ENCODE measurements at regions not wholly inside any gene's neighbourhood (a gene's known extent, or its start where the extent isn't known, plus 50 kb on each side); places are given as distances from the start of the nearest gene placed in this dataset.
"Not testable (repeated sequence)": the region's sequence is repeated elsewhere in the genome, so short reads cannot be mapped to it uniquely, and the experiment has no call there.

- no peak for DNase-seq
Measured at GRCh38 chr13:65787082-65787481, 1443.1 kb downstream of the PCDH9 start.

- no peak for DNase-seq
Measured at GRCh38 chr13:65784088-65784816, 1445.9 kb downstream of the PCDH9 start.

- DNase-seq, result no peak
Measured at GRCh38 chr13:65783383-65783782, 1446.8 kb downstream of the PCDH9 start.

GRCh38 chr13:65771704-65772313, 1458.3 kb downstream of the PCDH9 start:
- not testable (repeated sequence) for DNase-seq

GRCh38 chr13:65768545-65768944, 1461.6 kb downstream of the PCDH9 start:
- no peak for DNase-seq

GRCh38 chr13:65763811-65764210, 1466.3 kb downstream of the PCDH9 start:
- DNase-seq, result no peak

GRCh38 chr13:65762012-65762411, 1468.1 kb downstream of the PCDH9 start:
- DNase-seq, result no peak

- DNase-seq, result no peak
Measured at GRCh38 chr13:65756071-65756671, 1474.0 kb downstream of the PCDH9 start.

- DNase-seq, result no peak
Measured at GRCh38 chr13:65748227-65748626, 1481.9 kb downstream of the PCDH9 start.

- no peak for DNase-seq
Measured at GRCh38 chr13:65746406-65746921, 1483.7 kb downstream of the PCDH9 start.

- no peak for DNase-seq
Measured at GRCh38 chr13:65744836-65745235, 1485.3 kb downstream of the PCDH9 start.

- no peak for DNase-seq
Measured at GRCh38 chr13:65733110-65733509, 1497.0 kb downstream of the PCDH9 start.

GRCh38 chr13:65727070-65727469, 1503.1 kb downstream of the PCDH9 start:
- no peak for DNase-seq

GRCh38 chr13:65725006-65725405, 1505.1 kb downstream of the PCDH9 start:
- no peak for DNase-seq

- DNase-seq, result no peak
Measured at GRCh38 chr13:65724226-65724625, 1505.9 kb downstream of the PCDH9 start.

GRCh38 chr13:65722506-65722905, 1507.6 kb downstream of the PCDH9 start:
- no peak for DNase-seq

GRCh38 chr13:65719831-65720230, 1510.3 kb downstream of the PCDH9 start:
- no peak for DNase-seq

- DNase-seq, result no peak
Measured at GRCh38 chr13:65710514-65710913, 1519.6 kb downstream of the PCDH9 start.

- DNase-seq, result no peak
Measured at GRCh38 chr13:65697843-65698242, 1532.3 kb downstream of the PCDH9 start.

GRCh38 chr13:65679240-65679639, 1550.9 kb downstream of the PCDH9 start:
- DNase-seq, result no peak

- no peak for DNase-seq
Measured at GRCh38 chr13:65677906-65678305, 1552.2 kb downstream of the PCDH9 start.

GRCh38 chr13:65675383-65675782, 1554.8 kb downstream of the PCDH9 start:
- DNase-seq, result not testable (repeated sequence)

- no peak for DNase-seq
Measured at GRCh38 chr13:65670014-65670625, 1560.0 kb downstream of the PCDH9 start.

- DNase-seq, result no peak
Measured at GRCh38 chr13:65660731-65661130, 1569.4 kb downstream of the PCDH9 start.
